GM12878 (cell line): ENCODE measurements at regions not wholly inside any gene's neighbourhood (a gene's known extent, or its start where the extent isn't known, plus 50 kb on each side); places are given as distances from the start of the nearest gene placed in this dataset.

Experiments
- ATAC-seq: fragments of 200-7000 bp; cut with Tn5 transposase; 3 replicates; pipeline ENCODE4 v1.9.1; 2020; ENCODE audit warnings: mild to moderate bottlenecking, moderate library complexity
- BruUV-seq: library from RNA; stranded (reverse); fragments of 400-500 nt; replicated peaks from 2 replicates; lab custom pipeline; 2021; lab: Mats Ljungman, UMichigan
- CTCF ChIA-PET: fragments of 300-600 bp; sonication (Branson Sonifier 250); formaldehyde crosslinking; extraction: SDS; loops from one replicate; lab custom pipeline; 2021; ENCODE audit warnings: inconsistent platforms; lab: Yijun Ruan, JAX
- POLR2A ChIA-PET: fragments of 350-600 bp; formaldehyde crosslinking; extraction: SDS; loops from one replicate; lab custom pipeline; 2021; ENCODE audit warnings: inconsistent platforms; lab: Charles Lee
- RAD21 ChIA-PET: fragments of 300-600 bp; sonication (Branson Sonifier 250); formaldehyde crosslinking; loops from one replicate; lab custom pipeline; 2023; ENCODE audit warnings: antibody characterized with exemption; ENCODE audit not compliant: unreplicated experiment; lab: Charles Lee
- SMC1A ChIA-PET: fragments of 300-600 bp; sonication (Branson Sonifier 250); formaldehyde crosslinking; loops from one replicate; lab custom pipeline; 2023; ENCODE audit not compliant: unreplicated experiment, uncharacterized antibody; lab: Charles Lee
- DNase-seq: peaks from one replicate; pipeline ENCODE4 v3.0.0-alpha.2; 2011; ENCODE audit warnings: low read depth, low spot score
- FAIRE-seq: peaks from 3 replicates; lab custom pipeline; 2011; peaks lifted over from hg19 to GRCh38; lab: Jason Lieb, UNC
- H2AFZ ChIP-seq: 2 replicates; pipeline ENCODE4 v1.6.0; 2011; ENCODE audit warnings: low read depth, low read length, control low read depth; ENCODE audit not compliant: control insufficient read depth
- H3K27ac ChIP-seq: 2 replicates; pipeline ENCODE4 v1.5.1; 2011; ENCODE audit warnings: control low read depth; ENCODE audit not compliant: control insufficient read depth, insufficient read depth
- H3K27me3 ChIP-seq, 2 experiments: replicated peaks in 1 of 2; 2 replicates each; pipeline versions ENCODE4 v1.6.0 to v1.6.1; 2011; ENCODE audit warnings: low read length in 1 of 2; ENCODE audit not compliant: control insufficient read depth in 2 of 2, insufficient read depth in 2 of 2
- H3K36me3 ChIP-seq, 2 experiments: 2 replicates each; pipeline ENCODE4 v1.5.1; 2011; ENCODE audit warnings: low read length in 1 of 2; ENCODE audit not compliant: control insufficient read depth in 2 of 2, insufficient read depth in 2 of 2
- H3K4me1 ChIP-seq: 2 replicates; pipeline ENCODE4 v1.6.1; 2011; ENCODE audit warnings: mild to moderate bottlenecking, low read length, moderate library complexity, mixed read lengths; ENCODE audit not compliant: control insufficient read depth, insufficient read depth
- H3K4me2 ChIP-seq: 2 replicates; pipeline ENCODE4 v1.6.0; 2011; ENCODE audit warnings: control low read depth; ENCODE audit not compliant: control insufficient read depth, insufficient read depth
- H3K4me3 ChIP-seq: fragments of 200-600 bp; sonication (generic); 2 replicates; pipeline ENCODE4 v1.5.1; 2016
- H3K79me2 ChIP-seq: 2 replicates; pipeline ENCODE4 v1.6.0; 2011; ENCODE audit warnings: low read length; ENCODE audit not compliant: control insufficient read depth, insufficient read depth
- H3K9ac ChIP-seq: 2 replicates; pipeline ENCODE4 v1.8.0; 2011; ENCODE audit warnings: low read length, control low read depth, mixed read lengths; ENCODE audit not compliant: control insufficient read depth, insufficient read depth
- H3K9me3 ChIP-seq: replicated peaks from 3 replicates; pipeline ENCODE4 v1.5.1; 2011; ENCODE audit warnings: mild to moderate bottlenecking, low read length; ENCODE audit not compliant: control insufficient read depth, insufficient read depth
- H4K20me1 ChIP-seq: 2 replicates; pipeline ENCODE4 v1.6.0; 2011; ENCODE audit not compliant: control insufficient read depth, insufficient read depth
- BRCA1 ChIP-seq: IDR thresholded peaks from 2 replicates; pipeline ENCODE4 v1.6.1; 2011; ENCODE audit warnings: low read depth, low read length, improper control_type of control experiment
- CREM ChIP-seq: IDR thresholded peaks from 2 replicates; pipeline ENCODE4 v1.6.1; 2014; ENCODE audit warnings: antibody characterized with exemption, low read depth
- EP300 ChIP-seq, 2 experiments: fragments of 150-350 bp in 1 of 2; IDR thresholded peaks; 2 replicates each; pipeline ENCODE4 v1.6.1; 2011 to 2012; ENCODE audit warnings: low read depth in 2 of 2, low read length in 2 of 2, borderline replicate concordance in 1 of 2, improper control_type of control experiment in 1 of 2, inconsistent platforms in 1 of 2; ENCODE audit not compliant: control insufficient read depth in 1 of 2
- HDAC6 ChIP-seq: fragments of 200-600 bp; sonication (generic); IDR thresholded peaks from one replicate; pipeline ENCODE4 v1.8.0; 2017; ENCODE audit warnings: antibody characterized with exemption; ENCODE audit not compliant: unreplicated experiment
- KDM1A ChIP-seq: fragments of 200-600 bp; sonication (generic); IDR thresholded peaks from 2 replicates; pipeline ENCODE4 v1.6.1; 2016; ENCODE audit warnings: borderline replicate concordance
- MTA2 ChIP-seq: fragments of 450-650 bp; IDR thresholded peaks from 2 replicates; pipeline ENCODE4 v1.6.1; 2016; ENCODE audit warnings: low read depth, mild to moderate bottlenecking, moderate library complexity
- NFXL1 ChIP-seq: fragments of 450-650 bp; IDR thresholded peaks from 2 replicates; pipeline ENCODE4 v1.6.1; 2017; ENCODE audit warnings: antibody characterized with exemption, mild to moderate bottlenecking, borderline replicate concordance
- NRF1 ChIP-seq: conservative IDR thresholded peaks from 2 replicates; pipeline ENCODE4 v1.6.1; 2011; ENCODE audit warnings: mild to moderate bottlenecking, low read depth, low read length, improper control_type of control experiment
- RBBP5 ChIP-seq: fragments of 200-600 bp; sonication (generic); conservative IDR thresholded peaks from 2 replicates; pipeline ENCODE4 v1.6.1; 2016
- TAF1 ChIP-seq: IDR thresholded peaks from 2 replicates; pipeline ENCODE4 v1.6.1; 2011; ENCODE audit warnings: mild to moderate bottlenecking, low read depth, low read length, borderline replicate concordance
- YBX1 ChIP-seq: fragments of 450-650 bp; IDR thresholded peaks from 2 replicates; pipeline ENCODE4 v1.6.1; 2016; ENCODE audit warnings: antibody characterized with exemption
- YY1 ChIP-seq: IDR thresholded peaks from 2 replicates; pipeline ENCODE4 v1.6.1; 2011; ENCODE audit warnings: low read depth, mild to moderate bottlenecking, low read length
- WGBS: methylation state at CpG from one replicate; pipeline ENCODE4 v1.1.6; 2016; ENCODE audit warnings: low lambda C conversion rate; ENCODE audit not compliant: insufficient replicate concordance, insufficient coverage; ENCODE audit errors: missing lambda C conversion rate; 5-methylcytosine and 5-hydroxymethylcytosine counted together
- in situ Hi-C: fragments of 300-500 bp; cut with MboI; formaldehyde crosslinking; loops from 9 replicates; pipeline ENCODE4 v1.14.3; 2018; ENCODE audit warnings: mixed read lengths
- intact Hi-C: fragments of 100-400 bp; cut with micrococcal nuclease; formaldehyde crosslinking; loops from one replicate; pipeline ENCODE4 v1.14.2; 2022; ENCODE audit not compliant: unreplicated experiment
- TF ChIP-seq, protein P1 (sequence below): IDR thresholded peaks from 2 replicates; pipeline ENCODE4 v1.6.1; 2012; ENCODE audit warnings: low read depth, low read length, improper control_type of control experiment

DNA sequence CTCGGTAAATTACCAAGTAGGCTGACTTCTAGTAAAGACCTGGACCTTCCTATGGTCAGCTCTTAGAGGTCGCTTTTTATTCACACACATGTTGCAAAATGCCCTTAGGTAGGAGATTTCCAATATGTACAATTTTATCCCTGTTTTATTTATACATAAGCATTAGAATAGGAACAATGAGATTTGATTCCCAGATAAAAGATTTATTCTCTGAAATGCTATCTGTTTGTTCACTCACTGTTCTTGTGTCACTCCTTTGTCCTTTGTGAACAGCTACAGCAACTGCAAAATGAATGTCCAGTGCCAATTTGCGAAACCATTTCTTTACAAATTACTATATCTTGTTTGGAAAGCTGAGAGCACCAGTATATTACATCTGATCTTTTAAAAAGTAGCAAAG lies 991.5 kb upstream of the TYRP1 start:
- Histone ChIP-seq H3K27me3 (no peaks in the 10 kb centered on the region), H3K4me2 (no peak overlapping the region), H3K9me3 (no peaks in the 10 kb centered on the region), H3K4me3 (no peak overlapping the region), H3K9ac (no peak overlapping the region), H3K27ac (no peak overlapping the region), H4K20me1 (no peaks in the 10 kb centered on the region), H3K36me3 (no peaks in the 10 kb centered on the region), H3K4me1 (no peaks in the 10 kb centered on the region), H2AFZ (no peak overlapping the region), H3K79me2 (no peaks in the 10 kb centered on the region)
- in situ Hi-C loops = no loop called here
- POLR2A ChIA-PET = no interaction called here
- CTCF ChIA-PET = no interaction called here
- intact Hi-C loops = no loop called here
- SMC1A ChIA-PET = no interaction called here
- RAD21 ChIA-PET = no interaction called here
- FAIRE-seq (no peak), DNase-seq (no peak), ATAC-seq (no peak)
- TF ChIP-seq YY1 (no peak), EP300 (IDR thresholded peaks at IDR 0.05; ENCODE audit: borderline replicate concordance in 1 of 2, control insufficient read depth in 1 of 2, low read depth in 2 of 2, low read length in 2 of 2) (no peak), KDM1A (no peak), BRCA1 (no peak), MTA2 (no peak), NRF1 (no peak), TAF1 (no peak), NFXL1 (no peak), RBBP5 (no peak), CREM (no peak), HDAC6 (no peak), YBX1 (no peak)
- TF ChIP-seq, protein P1, sequence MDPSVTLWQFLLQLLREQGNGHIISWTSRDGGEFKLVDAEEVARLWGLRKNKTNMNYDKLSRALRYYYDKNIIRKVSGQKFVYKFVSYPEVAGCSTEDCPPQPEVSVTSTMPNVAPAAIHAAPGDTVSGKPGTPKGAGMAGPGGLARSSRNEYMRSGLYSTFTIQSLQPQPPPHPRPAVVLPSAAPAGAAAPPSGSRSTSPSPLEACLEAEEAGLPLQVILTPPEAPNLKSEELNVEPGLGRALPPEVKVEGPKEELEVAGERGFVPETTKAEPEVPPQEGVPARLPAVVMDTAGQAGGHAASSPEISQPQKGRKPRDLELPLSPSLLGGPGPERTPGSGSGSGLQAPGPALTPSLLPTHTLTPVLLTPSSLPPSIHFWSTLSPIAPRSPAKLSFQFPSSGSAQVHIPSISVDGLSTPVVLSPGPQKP = no peak
- BruUV-seq = no TSS peak
- WGBS = 13% methylated on average over 3 of the region's 3 CpGs
